Heart right ventricle (tissue), 16 donors: ENCODE measurements at regions not wholly inside any gene's neighbourhood (a gene's known extent, or its start where the extent isn't known, plus 50 kb on each side); places are given as distances from the start of the nearest gene placed in this dataset.

Experiments used
- ATAC-seq, 8 donors: fragments of 200-7000 bp; cut with Tn5 transposase; one replicate each; pipeline ENCODE4 v1.9.1; 2020; ENCODE audit warnings: mild to moderate bottlenecking in 8 of 8, moderate library complexity in 8 of 8, moderate number of reproducible peaks in 1 of 8
- DNase-seq, 2 donors: peaks; one replicate each; pipeline ENCODE4 v3.0.0-alpha.2; 2020
- H3K27ac ChIP-seq, 10 donors: fragments of 200-600 bp; sonication (generic) in 2 of 10; one replicate each; pipeline versions ENCODE4 v1.5.0 to v1.8.0; 2020 to 2022; ENCODE audit warnings: mild to moderate bottlenecking in 3 of 10
- H3K27me3 ChIP-seq, 7 donors: fragments of 200-600 bp; one replicate each; pipeline ENCODE4 v1.8.0; 2021 to 2022; ENCODE audit warnings: mild to moderate bottlenecking in 2 of 7
- H3K36me3 ChIP-seq, 9 donors: fragments of 200-600 bp; sonication (generic) in 1 of 9; one replicate each; pipeline versions ENCODE4 v1.5.0 to v1.8.0; 2020 to 2022; ENCODE audit warnings: mild to moderate bottlenecking in 2 of 9
- H3K4me1 ChIP-seq, 9 donors: fragments of 200-600 bp; sonication (generic) in 1 of 9; one replicate each; pipeline versions ENCODE4 v1.5.0 to v1.8.0; 2020 to 2022; ENCODE audit warnings: mild to moderate bottlenecking in 4 of 9
- H3K4me3 ChIP-seq, 10 donors: fragments of 200-600 bp; sonication (generic) in 2 of 10; one replicate each; pipeline versions ENCODE4 v1.5.0 to v1.8.0; 2020 to 2022; ENCODE audit warnings: mild to moderate bottlenecking in 7 of 10, moderate library complexity in 2 of 10
- H3K9me3 ChIP-seq, 11 donors: fragments of 200-600 bp in 10 of 11; sonication (generic) in 2 of 11; one replicate each; pipeline versions ENCODE4 v1.5.0 to v1.8.0; 2013 to 2022; ENCODE audit warnings: mild to moderate bottlenecking in 2 of 11, control low read depth in 1 of 11, moderate library complexity in 1 of 11
- WGBS, 2 donors: extraction: QIAGEN DNeasy Blood & Tissue Kit; methylation state at CpG; one replicate each; pipeline ENCODE4 v1.1.7; 2013; ENCODE audit warnings: inconsistent platforms in 1 of 2; 5-methylcytosine and 5-hydroxymethylcytosine counted together
- intact Hi-C, 10 donors: fragments of 100-400 bp; cut with DNase I; formaldehyde crosslinking; loops; one replicate each; pipeline versions ENCODE4 v1.11.1 to v1.14.2; 2022
- TF ChIP-seq, protein P1 (sequence below), 9 donors: fragments of 200-600 bp; sonication (generic) in 2 of 9; IDR thresholded peaks; one replicate each; pipeline versions ENCODE4 v1.5.0 to v1.8.0; 2021 to 2022; ENCODE audit warnings: antibody characterized with exemption in 9 of 9, mild to moderate bottlenecking in 5 of 9, moderate library complexity in 1 of 9
- donor health status: Arrhythmogenic right ventricular cardiomyopathy.
- donor health status: ischemic (EF 13 %, LVEDD 7.1; RV severe dilation, severe dysfunction).
- donor health status: healthy with polysubstance abuse.
- donor health status: DM: no; HTN: yes; CAD: no.
- donor health status: DM: no; HTN: no; CAD: no.
- donor health status: ischemic (EF 25% LVEDD 6.9; RV normal size, moderate dysfunction).
- donor health status: ischemic (EF 25% LVEDD 5.7; RV mildly dilated, moderate dysfunction).
- donor health status: healthy.
- donor health status: DM: yes; HTN: yes; CAD: no.
- donor health status: Ischemic cardiomyopathy.
- donor health status: ischemic (EF 35%, LVEDD 5.7; RV mildly dilated, moderate dysfunction).
- donor health status: nonischemic (EF 11% LVEDD 7.7; RV severe dilation, severe dysfunction).
- donor health status: DM: yes; HTN: yes; CAD: no.
- donor health status: PGD.
- donor health status: ischemic (EF 29% LVEDD 5.4; RV normal size, mild dysfunction).
- donor health status: nonischemic (EF 23%, LVEDD 6.1; RV moderate dilation, normal function).

DNA sequence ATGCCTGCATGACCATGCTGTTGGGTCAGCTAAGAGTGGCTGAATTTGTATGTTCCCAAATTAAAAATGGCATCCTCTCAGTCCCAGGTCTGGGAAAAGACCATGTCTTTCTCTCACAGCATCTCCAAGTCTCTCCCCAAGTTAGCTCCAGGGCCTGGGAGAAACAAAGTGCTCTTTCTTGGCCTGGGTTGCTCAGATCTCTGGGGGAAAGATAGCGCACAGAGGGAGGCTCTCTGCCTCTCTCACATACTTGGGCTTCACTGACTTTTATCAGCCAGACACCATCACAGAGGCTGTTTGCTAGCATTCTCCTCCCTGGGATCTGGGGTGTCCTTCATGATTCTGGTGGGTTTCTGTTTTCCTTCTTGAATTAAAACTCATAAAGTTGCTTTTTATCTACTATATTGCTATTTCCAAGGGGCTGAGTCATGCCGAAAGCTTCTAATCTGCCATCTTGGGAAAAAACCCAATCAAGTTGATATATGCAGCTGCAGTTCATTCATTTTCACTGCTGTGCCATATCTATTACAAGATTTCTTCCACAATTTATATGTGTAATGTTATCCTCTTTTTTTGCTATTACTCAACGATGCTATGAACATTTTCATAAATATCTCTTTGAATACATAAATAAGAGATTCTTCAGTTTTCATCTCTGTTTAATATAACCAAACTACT, 190.2 kb downstream of the MOXD1 start:
- 58 to 79% methylated on average over 3 of the region's 3 CpGs for whole genome bisulfite sequencing, 2 donors
- no peaks in the 10 kb centered on the region for H3K4me1 ChIP-seq
- ATAC-seq (no peak), DNase-seq (no peak)
- H3K9me3 ChIP-seq: no peaks in the 10 kb centered on the region
- no peak overlapping the region for H3K4me3 ChIP-seq
- intact Hi-C loops: loop anchor here in 3 of 10 donors (10.0 kb wide), 3 partner anchors 56 to 286 kb away; partner anchors contain the start of gene CCN2 (in 1 of the 3)
- H3K27me3 ChIP-seq: peaks cover 0 to 4% (median 0%) of the 10 kb centered on the region in 7 donors
- peak overlapping the region in 2 of 10 donors; percentile 26 to 42 for H3K27ac ChIP-seq
- TF ChIP-seq, protein P1, sequence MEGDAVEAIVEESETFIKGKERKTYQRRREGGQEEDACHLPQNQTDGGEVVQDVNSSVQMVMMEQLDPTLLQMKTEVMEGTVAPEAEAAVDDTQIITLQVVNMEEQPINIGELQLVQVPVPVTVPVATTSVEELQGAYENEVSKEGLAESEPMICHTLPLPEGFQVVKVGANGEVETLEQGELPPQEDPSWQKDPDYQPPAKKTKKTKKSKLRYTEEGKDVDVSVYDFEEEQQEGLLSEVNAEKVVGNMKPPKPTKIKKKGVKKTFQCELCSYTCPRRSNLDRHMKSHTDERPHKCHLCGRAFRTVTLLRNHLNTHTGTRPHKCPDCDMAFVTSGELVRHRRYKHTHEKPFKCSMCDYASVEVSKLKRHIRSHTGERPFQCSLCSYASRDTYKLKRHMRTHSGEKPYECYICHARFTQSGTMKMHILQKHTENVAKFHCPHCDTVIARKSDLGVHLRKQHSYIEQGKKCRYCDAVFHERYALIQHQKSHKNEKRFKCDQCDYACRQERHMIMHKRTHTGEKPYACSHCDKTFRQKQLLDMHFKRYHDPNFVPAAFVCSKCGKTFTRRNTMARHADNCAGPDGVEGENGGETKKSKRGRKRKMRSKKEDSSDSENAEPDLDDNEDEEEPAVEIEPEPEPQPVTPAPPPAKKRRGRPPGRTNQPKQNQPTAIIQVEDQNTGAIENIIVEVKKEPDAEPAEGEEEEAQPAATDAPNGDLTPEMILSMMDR (IDR thresholded peaks at IDR 0.05): no peak
- H3K36me3 ChIP-seq: no peaks in the 10 kb centered on the region

DNA sequence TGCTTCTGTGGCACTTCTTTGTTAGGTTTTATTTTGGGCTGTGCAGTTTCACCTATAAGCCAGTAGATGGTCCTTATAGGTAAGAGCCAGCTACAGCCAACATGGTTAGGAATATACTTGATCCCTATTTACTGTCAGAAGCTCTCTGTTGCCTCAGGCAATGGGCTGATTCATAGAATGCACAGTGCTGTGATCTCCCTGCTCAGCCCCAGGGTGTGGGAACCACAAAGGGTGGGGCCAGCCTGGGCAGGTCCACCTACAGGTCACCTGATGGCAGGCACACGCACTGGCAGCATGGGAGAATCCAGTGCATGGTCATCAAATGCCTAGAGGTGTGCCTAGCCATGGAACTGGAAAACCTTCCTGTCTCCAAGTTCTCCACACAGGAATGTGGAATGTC, 191.9 kb downstream of the MOXD1 start:
- ATAC-seq (peak in 1 of 8 donors; percentile 33), DNase-seq (no peak)
- TF ChIP-seq, protein P1 (IDR thresholded peaks at IDR 0.05): no peak
- peaks cover 0 to 2% (median 0%) of the 10 kb centered on the region in 11 donors for H3K9me3 ChIP-seq
- H3K27ac ChIP-seq: no peak overlapping the region
- H3K36me3 ChIP-seq: no peaks in the 10 kb centered on the region
- intact Hi-C loops: loop anchor here in 1 of 10 donors (10.0 kb wide), 1 partner anchor 525 kb away; no protein-coding TSS in a partner anchor
- H3K4me1 ChIP-seq: no peaks in the 10 kb centered on the region
- peaks cover 0 to 4% (median 0%) of the 10 kb centered on the region in 7 donors for H3K27me3 ChIP-seq
- H3K4me3 ChIP-seq: no peak overlapping the region
- WGBS, 2 donors: 71 to 93% methylated on average over 1 of the region's 1 CpG

DNA sequence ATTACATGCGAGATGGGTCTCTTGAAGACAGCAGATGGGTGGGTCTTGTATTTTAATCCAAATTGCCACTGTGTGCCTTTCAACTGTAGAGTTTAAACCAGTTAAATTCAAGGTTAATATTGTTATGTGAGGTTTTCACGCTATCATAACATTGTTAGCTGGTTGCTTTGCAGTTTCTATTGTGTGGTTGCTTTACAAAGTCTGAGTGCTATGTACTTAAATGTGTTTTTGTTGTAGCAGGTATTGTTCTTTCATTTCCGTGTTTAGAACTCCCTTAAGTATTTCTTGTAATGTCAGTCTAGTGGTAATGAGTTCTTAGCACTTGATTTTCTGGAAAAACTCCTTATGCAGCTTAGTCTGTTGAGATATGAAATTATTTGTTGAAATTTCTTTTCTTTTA, 193.3 kb downstream of the MOXD1 start:
- TF ChIP-seq, protein P1 (IDR thresholded peaks at IDR 0.05): no peak
- ATAC-seq (no peak), DNase-seq (no peak)
- WGBS, 2 donors: 77 to 88% methylated on average over 3 of the region's 3 CpGs
- Histone ChIP-seq H3K27me3 (peaks cover 0 to under 1% (median 0%) of the 10 kb centered on the region in 7 donors), H3K9me3 (peaks cover 0 to 5% (median 0%) of the 10 kb centered on the region in 11 donors), H3K4me1 (peaks cover 0 to 10% (median 4%) of the 10 kb centered on the region in 9 donors), H3K4me3 (no peak overlapping the region), H3K36me3 (no peaks in the 10 kb centered on the region), H3K27ac (no peak overlapping the region)
- intact Hi-C loops: loop anchor here in 1 of 10 donors (10.0 kb wide), 1 partner anchor 523 kb away; no protein-coding TSS in a partner anchor

DNA sequence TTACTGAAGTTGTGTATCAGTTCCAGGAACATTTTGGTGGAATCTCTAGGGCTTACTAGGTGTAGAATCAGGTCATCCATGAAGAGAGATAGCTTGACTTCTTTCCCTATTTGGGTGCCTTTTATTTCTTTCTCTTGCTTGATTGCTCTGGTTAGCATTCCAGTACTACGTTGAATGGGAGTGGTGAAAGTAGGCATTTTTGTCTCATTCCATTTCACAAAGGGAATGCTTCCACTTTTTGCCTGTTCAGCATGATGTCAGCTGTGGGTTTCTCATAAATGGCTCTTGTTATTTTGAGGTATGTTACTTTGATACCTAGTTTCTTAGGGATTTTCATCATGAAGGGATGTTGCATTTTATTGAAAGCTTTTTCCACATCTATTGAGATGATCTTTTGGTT, 195.3 kb downstream of the MOXD1 start:
- ATAC-seq (no peak), DNase-seq (no peak)
- WGBS, 2 donors: 76 to 79% methylated on average over 1 of the region's 1 CpG
- Histone ChIP-seq H3K4me3 (no peak overlapping the region), H3K36me3 (no peaks in the 10 kb centered on the region), H3K4me1 (peaks cover 0 to 23% (median 13%) of the 10 kb centered on the region in 9 donors), H3K9me3 (peaks cover 0 to 5% (median 0%) of the 10 kb centered on the region in 11 donors), H3K27me3 (no peaks in the 10 kb centered on the region), H3K27ac (no peak overlapping the region)
- intact Hi-C loops: loop anchor here in 1 of 10 donors (10.0 kb wide), 1 partner anchor 521 kb away; no protein-coding TSS in a partner anchor
- TF ChIP-seq, protein P1 (IDR thresholded peaks at IDR 0.05): no peak
